ENCODE measurements at regions not wholly inside any gene's neighbourhood (a gene's known extent, or its start where the extent isn't known, plus 50 kb on each side); places are given as distances from the start of the nearest gene placed in this dataset.

- Histone ChIP-seq H3K27ac (replicated peaks) (no peak overlapping the region), H3K27me3 (ENCODE audit: insufficient read depth, poor library complexity, severe bottlenecking) (no peaks in the 10 kb centered on the region), H3K4me3 (replicated peaks; ENCODE audit: insufficient read depth, low read length) (no peak overlapping the region)
- no peak for DNase-seq (ENCODE audit: low read depth in 1 of 2, low spot score in 1 of 2)
- no peak for TF ChIP-seq POLR2AphosphoS5 (IDR thresholded peaks at IDR 0.05; ENCODE audit: low read depth)
- no peak for TF ChIP-seq CTCF (IDR thresholded peaks at IDR 0.05; ENCODE audit: insufficient read depth, low read length)
- no peak for TF ChIP-seq GABPA (IDR thresholded peaks at IDR 0.05; ENCODE audit: low read depth)
- no peak for TF ChIP-seq SPI1 (IDR thresholded peaks at IDR 0.05; ENCODE audit: borderline replicate concordance, low read depth)
- TF ChIP-seq REST (IDR thresholded peaks at IDR 0.05; ENCODE audit: insufficient replicate concordance, low read depth): no peak
These were observed 323.8 kb downstream of the TMEM167A start for GRCh38 chr5:82753374-82753773.

GRCh38 chr5:82749461-82749820 is 327.8 kb downstream of the TMEM167A start:
- Histone ChIP-seq H3K4me3 (replicated peaks; ENCODE audit: insufficient read depth, low read length) (no peak overlapping the region), H3K27me3 (ENCODE audit: insufficient read depth, poor library complexity, severe bottlenecking) (no peaks in the 10 kb centered on the region), H3K27ac (replicated peaks) (no peak overlapping the region)
- TF ChIP-seq POLR2AphosphoS5 (IDR thresholded peaks at IDR 0.05; ENCODE audit: low read depth) (no peak), GABPA (IDR thresholded peaks at IDR 0.05; ENCODE audit: low read depth) (no peak), CTCF (IDR thresholded peaks at IDR 0.05; ENCODE audit: insufficient read depth, low read length) (no peak), REST (IDR thresholded peaks at IDR 0.05; ENCODE audit: insufficient replicate concordance, low read depth) (no peak), SPI1 (IDR thresholded peaks at IDR 0.05; ENCODE audit: borderline replicate concordance, low read depth) (no peak)
- no peak for DNase-seq (ENCODE audit: low read depth in 1 of 2, low spot score in 1 of 2)

- Histone ChIP-seq H3K27ac (replicated peaks) (no peak overlapping the region), H3K4me3 (replicated peaks; ENCODE audit: insufficient read depth, low read length) (no peak overlapping the region), H3K27me3 (ENCODE audit: insufficient read depth, poor library complexity, severe bottlenecking) (no peaks in the 10 kb centered on the region)
These were observed 328.3 kb downstream of the TMEM167A start for GRCh38 chr5:82748688-82749460.

More at GRCh38 chr5:82748688-82749460, 328.3 kb downstream of the TMEM167A start:
- DNase-seq (ENCODE audit: low read depth in 1 of 2, low spot score in 1 of 2): no peak
- no peak for TF ChIP-seq REST (IDR thresholded peaks at IDR 0.05; ENCODE audit: insufficient replicate concordance, low read depth)
- no peak for TF ChIP-seq POLR2AphosphoS5 (IDR thresholded peaks at IDR 0.05; ENCODE audit: low read depth)
- no peak for TF ChIP-seq CTCF (IDR thresholded peaks at IDR 0.05; ENCODE audit: insufficient read depth, low read length)

Data from HL-60 (cell line).